Type B pancreatic cell (in vitro differentiated cells): ENCODE measurements at regions not wholly inside any gene's neighbourhood (a gene's known extent, or its start where the extent isn't known, plus 50 kb on each side); places are given as distances from the start of the nearest gene placed in this dataset.

ENCODE experiments used
- DNase-seq: peaks from one replicate; pipeline ENCODE4 v3.0.0; 2021; ENCODE audit warnings: mixed read lengths; ENCODE audit not compliant: unreplicated experiment; ENCODE audit errors: extremely low spot score
- H3K27ac Mint-ChIP-seq: 2 replicates; pipeline ENCODE4 v1.8.0; 2021; ENCODE audit warnings: mild to moderate bottlenecking, mixed read lengths
- H3K27me3 Mint-ChIP-seq: 2 replicates; pipeline ENCODE4 v1.8.0; 2021; ENCODE audit warnings: mixed read lengths
- H3K36me3 Mint-ChIP-seq: 2 replicates; pipeline ENCODE4 v1.8.0; 2021; ENCODE audit warnings: mixed read lengths
- H3K4me1 Mint-ChIP-seq: one replicate; pipeline ENCODE4 v1.8.0; 2021; ENCODE audit warnings: mixed read lengths; ENCODE audit not compliant: unreplicated experiment
- H3K4me3 Mint-ChIP-seq: 2 replicates; pipeline ENCODE4 v1.8.0; 2021; ENCODE audit warnings: mild to moderate bottlenecking, mixed read lengths
- H3K9me3 Mint-ChIP-seq: 2 replicates; pipeline ENCODE4 v1.8.0; 2021; ENCODE audit warnings: mixed read lengths
- TF ChIP-seq, protein P1 (sequence below): fragments of 200-600 bp; sonication (generic); conservative IDR thresholded peaks from 2 replicates; pipeline ENCODE4 v1.5.0; 2021; ENCODE audit warnings: antibody characterized with exemption, mild to moderate bottlenecking

DNA sequence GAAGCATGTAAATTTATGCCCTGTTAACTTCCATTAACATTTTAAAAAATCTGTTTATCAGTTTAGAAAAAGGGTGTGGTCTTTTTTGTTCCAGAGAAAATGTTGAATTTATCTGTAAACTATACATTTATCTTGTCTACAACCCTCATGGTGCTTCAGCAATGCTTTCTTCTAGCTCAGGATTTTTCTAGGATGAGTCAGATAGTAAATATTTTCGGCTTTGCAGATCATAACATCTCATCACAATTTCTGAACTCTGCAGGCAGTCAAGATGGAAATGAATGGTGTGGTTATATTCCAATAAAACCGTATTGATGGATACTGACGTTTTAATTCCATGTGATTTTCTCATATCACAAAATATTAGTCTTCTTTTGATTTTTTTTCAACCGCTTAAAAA, 70.5 kb upstream of the FOXB1 start:
- Mint-ChIP-seq H3K27ac (no peak overlapping the region), H3K27me3 (peaks cover 82% of the 10 kb centered on the region), H3K4me1 (no peaks in the 10 kb centered on the region), H3K36me3 (no peaks in the 10 kb centered on the region), H3K9me3 (no peaks in the 10 kb centered on the region), H3K4me3 (no peak overlapping the region)
- TF ChIP-seq, protein P1, sequence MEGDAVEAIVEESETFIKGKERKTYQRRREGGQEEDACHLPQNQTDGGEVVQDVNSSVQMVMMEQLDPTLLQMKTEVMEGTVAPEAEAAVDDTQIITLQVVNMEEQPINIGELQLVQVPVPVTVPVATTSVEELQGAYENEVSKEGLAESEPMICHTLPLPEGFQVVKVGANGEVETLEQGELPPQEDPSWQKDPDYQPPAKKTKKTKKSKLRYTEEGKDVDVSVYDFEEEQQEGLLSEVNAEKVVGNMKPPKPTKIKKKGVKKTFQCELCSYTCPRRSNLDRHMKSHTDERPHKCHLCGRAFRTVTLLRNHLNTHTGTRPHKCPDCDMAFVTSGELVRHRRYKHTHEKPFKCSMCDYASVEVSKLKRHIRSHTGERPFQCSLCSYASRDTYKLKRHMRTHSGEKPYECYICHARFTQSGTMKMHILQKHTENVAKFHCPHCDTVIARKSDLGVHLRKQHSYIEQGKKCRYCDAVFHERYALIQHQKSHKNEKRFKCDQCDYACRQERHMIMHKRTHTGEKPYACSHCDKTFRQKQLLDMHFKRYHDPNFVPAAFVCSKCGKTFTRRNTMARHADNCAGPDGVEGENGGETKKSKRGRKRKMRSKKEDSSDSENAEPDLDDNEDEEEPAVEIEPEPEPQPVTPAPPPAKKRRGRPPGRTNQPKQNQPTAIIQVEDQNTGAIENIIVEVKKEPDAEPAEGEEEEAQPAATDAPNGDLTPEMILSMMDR = no peak
- DNase-seq = no peak

DNA sequence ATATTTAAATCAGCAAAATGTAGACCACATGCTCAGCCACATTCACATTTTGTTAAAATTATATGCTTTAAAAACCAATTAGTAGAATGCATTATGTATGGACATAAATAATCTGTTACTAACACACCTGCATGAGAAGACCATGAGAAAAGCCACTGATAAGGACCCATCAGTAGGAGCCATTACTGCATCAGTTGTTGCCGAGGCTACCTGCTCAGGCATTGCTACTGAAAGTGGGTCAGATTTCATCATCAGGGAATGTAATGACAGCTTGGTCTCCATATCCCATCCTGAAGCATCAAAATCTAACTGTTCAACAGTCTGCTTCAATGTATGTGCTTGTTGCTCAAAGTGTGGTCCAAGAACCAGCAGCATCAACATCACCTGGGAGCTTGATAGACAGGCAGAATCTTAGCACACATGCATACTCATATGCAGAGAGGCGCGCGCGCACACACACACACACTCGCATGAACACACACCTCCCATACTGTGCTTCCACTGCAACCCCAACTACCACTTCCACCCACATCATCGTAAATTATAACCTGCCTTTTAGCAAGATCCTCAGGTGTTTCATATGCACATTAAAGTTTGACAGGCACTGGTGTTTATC, 72.4 kb upstream of the FOXB1 start:
- H3K4me1 Mint-ChIP-seq = peaks cover 4% of the 10 kb centered on the region

DNA sequence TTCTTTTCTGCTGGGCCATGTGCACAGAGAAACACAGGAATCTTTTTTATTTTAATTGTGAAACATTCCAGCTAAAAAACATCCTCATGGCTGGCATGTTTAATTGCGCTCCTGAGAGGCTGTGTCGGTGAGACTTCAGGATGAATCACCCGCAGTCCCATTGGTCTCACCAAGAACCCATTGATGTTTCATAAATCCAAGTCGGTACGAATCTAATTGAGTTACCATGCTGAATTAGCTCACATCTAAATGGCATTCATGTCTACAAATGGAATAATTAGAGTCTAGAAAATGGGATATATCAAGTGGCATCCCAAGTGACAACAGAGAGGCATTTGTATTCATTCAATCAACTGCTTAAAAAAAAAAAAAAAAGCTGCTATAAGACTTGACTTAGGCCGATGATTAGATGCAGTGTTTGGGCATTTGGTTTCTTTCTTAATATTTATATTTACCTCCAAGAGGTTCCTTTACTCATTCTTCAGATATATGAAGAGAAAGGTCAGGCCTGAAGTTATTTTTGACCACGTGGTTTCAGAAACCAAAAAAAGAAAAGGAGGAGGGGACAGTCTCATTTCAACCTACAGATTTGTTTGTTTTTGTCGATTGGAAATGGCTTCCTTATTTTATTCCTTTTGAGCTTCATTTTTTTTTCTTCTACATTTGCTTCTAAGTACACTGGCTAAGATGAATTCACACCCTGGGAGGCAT, 79.1 kb upstream of the FOXB1 start:
- TF ChIP-seq, protein P1 = no peak
- Mint-ChIP-seq H3K27ac (no peak overlapping the region), H3K27me3 (peaks cover 56% of the 10 kb centered on the region), H3K9me3 (no peaks in the 10 kb centered on the region), H3K4me3 (no peak overlapping the region), H3K4me1 (peaks cover 4% of the 10 kb centered on the region), H3K36me3 (no peaks in the 10 kb centered on the region)
- no peak for DNase-seq

More for the DNA sequence above, 72.4 kb upstream of the FOXB1 start:
- no peak for DNase-seq
- H3K9me3 Mint-ChIP-seq = no peaks in the 10 kb centered on the region
- TF ChIP-seq, protein P1 = no peak
- peaks cover 81% of the 10 kb centered on the region for H3K27me3 Mint-ChIP-seq
- H3K27ac Mint-ChIP-seq = no peak overlapping the region
- H3K4me3 Mint-ChIP-seq = no peak overlapping the region
- no peaks in the 10 kb centered on the region for H3K36me3 Mint-ChIP-seq

DNA sequence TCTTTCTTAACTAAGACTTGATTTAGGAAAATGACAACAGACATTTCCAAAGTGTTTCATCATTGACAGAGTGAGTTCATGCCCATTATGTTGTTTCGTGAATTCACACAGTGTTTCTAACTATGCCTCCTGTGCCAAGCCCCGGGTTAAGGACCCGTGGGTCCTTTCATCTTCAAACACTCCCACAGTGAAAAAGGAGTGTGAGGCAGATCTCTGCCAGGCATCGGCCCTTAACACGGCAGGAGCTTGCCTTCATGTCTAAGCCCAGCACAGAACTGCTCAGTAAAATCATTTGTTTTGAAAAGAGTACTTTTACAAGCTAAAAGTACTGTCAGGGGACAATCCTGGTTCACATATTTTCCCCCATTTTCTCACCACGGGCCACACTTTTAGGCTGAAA, 80.0 kb upstream of the FOXB1 start:
- no peaks in the 10 kb centered on the region for H3K9me3 Mint-ChIP-seq
- no peaks in the 10 kb centered on the region for H3K36me3 Mint-ChIP-seq
- peaks cover 4% of the 10 kb centered on the region for H3K4me1 Mint-ChIP-seq
- no peak overlapping the region for H3K4me3 Mint-ChIP-seq
- DNase-seq = no peak
- peaks cover 60% of the 10 kb centered on the region for H3K27me3 Mint-ChIP-seq
- TF ChIP-seq, protein P1 = no peak
- H3K27ac Mint-ChIP-seq = no peak overlapping the region

DNA sequence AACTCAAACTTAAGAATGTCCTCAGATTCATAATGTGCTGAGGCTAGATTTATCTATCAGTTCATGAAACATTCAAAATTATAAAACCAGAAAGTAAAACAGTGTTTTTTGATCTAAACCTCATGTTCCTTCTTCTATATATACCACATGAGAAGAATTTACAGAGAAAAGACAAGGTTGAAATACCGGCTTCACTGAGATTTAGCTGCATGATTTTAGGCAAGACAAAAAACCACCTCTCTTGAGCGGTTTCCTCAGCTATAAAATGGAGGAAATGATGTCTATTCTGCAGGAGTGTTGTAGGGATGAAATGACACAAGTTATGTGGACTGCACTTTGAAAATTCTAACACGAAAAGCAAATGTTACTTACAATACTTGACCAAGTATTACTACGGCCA, 80.6 kb upstream of the FOXB1 start:
- no peak overlapping the region for H3K4me3 Mint-ChIP-seq

More for the DNA sequence above, 80.6 kb upstream of the FOXB1 start:
- Mint-ChIP-seq H3K9me3 (no peaks in the 10 kb centered on the region), H3K4me1 (peaks cover 4% of the 10 kb centered on the region), H3K36me3 (no peaks in the 10 kb centered on the region), H3K27me3 (peaks cover 58% of the 10 kb centered on the region), H3K27ac (no peak overlapping the region)
- TF ChIP-seq, protein P1 = no peak
- DNase-seq = no peak
